Daoy (cell line): ENCODE measurements at regions not wholly inside any gene's neighbourhood (a gene's known extent, or its start where the extent isn't known, plus 50 kb on each side); places are given as distances from the start of the nearest gene placed in this dataset.

Source experiments
- DNase-seq: peaks from one replicate; pipeline ENCODE4 v3.0.0-alpha.2; 2015; ENCODE audit warnings: low read depth

- no peak for DNase-seq
These were observed 280.4 kb downstream of the ZNF608 start for GRCh38 chr5:124466011-124466410.

- DNase-seq, result no peak
These were observed 282.6 kb downstream of the ZNF608 start for GRCh38 chr5:124463851-124464250.

- DNase-seq, result no peak
These were observed 283.7 kb downstream of the ZNF608 start for GRCh38 chr5:124462751-124463150.

- DNase-seq, result no peak
These were observed 284.5 kb downstream of the ZNF608 start for GRCh38 chr5:124461941-124462340.

- no peak for DNase-seq
These were observed 285.3 kb downstream of the ZNF608 start for GRCh38 chr5:124461157-124461556.

GRCh38 chr5:124460642-124461041, 285.8 kb downstream of the ZNF608 start:
- DNase-seq, result no peak

- no peak for DNase-seq
These were observed 286.5 kb downstream of the ZNF608 start for GRCh38 chr5:124459984-124460383.

DNA sequence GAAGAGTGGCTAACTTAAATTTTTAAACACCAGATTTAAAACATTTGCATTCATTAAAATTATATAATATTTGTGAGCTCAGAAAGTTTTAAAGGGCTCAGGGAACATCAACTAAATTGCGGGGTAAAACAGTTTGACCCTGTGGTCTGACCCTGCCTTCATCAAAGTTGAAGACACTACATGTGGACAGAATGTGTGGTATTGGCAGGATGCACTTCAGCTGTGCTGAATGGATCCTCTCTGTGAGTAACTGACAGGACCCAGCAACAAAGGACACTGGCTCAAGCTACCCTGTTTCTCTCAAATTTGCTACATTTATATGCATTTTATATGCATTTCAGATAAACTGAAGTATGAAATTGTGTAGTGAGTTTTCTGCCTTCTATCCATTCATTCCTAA, 288.5 kb downstream of the ZNF608 start:
- DNase-seq, result no peak

- DNase-seq, result no peak
These were observed 289.3 kb downstream of the ZNF608 start for GRCh38 chr5:124457101-124457500.

- DNase-seq, result no peak
These were observed 290.2 kb downstream of the ZNF608 start for GRCh38 chr5:124456249-124456648.

- DNase-seq, result no peak
These were observed 292.4 kb downstream of the ZNF608 start for GRCh38 chr5:124454081-124454480.

GRCh38 chr5:124453221-124454051, 293.0 kb downstream of the ZNF608 start:
- peak; percentile 88 for DNase-seq

DNA sequence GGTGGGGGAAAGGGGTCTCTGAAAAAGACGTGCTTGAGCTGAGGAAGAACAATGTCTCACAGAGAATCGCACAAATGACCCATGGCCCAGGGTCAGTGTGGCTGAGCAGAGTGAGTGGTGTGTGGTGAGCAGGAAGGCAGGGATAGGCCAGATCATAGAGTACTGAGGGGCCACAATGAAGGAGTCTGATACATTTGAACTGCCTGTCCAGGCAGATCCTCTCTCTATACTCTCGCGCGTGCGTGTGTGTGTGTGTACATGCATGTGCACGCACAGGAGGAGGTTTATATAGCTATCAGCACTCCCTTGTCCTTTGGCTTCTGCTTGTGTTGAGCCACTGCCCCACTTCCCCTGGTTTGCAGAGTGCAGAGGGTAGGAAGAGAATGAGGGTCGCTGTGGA, 294.0 kb downstream of the ZNF608 start:
- no peak for DNase-seq

DNA sequence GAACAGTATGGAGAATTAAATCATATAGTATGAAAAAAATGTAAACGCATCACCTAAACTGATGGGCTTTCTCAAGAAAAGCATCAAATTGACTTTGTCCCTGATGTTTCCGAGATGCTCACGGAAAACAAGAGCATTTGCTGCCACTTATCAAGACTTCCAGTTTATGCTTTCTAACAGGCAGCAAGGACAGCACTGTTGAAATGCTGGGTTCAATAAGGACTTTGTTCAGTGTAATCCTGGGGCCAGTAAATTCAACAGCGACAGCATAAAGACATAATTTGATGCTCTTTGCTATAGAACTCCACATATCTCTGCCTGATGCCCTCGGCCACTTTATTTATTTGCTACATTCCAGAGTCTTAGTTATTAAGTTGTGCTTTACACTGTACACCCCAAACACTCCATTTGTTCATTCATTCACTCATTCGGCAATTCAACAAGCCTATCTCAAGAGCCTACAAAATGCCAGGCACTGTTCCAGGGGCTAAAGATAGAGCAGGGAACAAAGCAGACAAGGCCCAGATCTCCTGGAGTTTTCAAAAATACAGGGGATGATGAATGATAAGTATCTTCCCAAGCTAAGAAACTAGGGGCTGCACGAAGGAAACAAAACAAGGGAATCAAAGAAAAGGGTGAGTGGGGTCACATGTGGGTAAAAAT, 294.6 kb downstream of the ZNF608 start:
- DNase-seq, result no peak

DNA sequence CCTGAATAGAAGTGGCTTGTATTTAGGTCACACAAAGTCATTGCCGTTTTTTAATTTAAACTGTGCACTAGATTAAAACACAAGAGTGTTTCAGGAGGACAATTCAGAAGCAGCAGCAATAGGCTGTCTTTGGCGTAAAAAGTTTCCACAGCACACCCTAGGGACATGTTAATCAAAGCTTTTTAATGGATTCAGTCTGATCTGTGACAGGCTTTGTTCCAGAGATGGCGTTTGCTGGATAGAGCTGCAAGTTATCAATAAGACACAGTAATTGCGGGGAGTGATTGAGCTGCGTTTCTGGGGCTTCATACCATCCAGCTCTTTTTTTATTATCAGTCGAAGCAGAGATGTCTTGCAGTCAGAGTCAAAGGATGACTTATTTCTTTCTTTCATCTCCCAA, 300.3 kb downstream of the ZNF608 start:
- DNase-seq, result no peak

GRCh38 chr5:124445070-124445619, 301.3 kb downstream of the ZNF608 start:
- DNase-seq, result no peak

DNA sequence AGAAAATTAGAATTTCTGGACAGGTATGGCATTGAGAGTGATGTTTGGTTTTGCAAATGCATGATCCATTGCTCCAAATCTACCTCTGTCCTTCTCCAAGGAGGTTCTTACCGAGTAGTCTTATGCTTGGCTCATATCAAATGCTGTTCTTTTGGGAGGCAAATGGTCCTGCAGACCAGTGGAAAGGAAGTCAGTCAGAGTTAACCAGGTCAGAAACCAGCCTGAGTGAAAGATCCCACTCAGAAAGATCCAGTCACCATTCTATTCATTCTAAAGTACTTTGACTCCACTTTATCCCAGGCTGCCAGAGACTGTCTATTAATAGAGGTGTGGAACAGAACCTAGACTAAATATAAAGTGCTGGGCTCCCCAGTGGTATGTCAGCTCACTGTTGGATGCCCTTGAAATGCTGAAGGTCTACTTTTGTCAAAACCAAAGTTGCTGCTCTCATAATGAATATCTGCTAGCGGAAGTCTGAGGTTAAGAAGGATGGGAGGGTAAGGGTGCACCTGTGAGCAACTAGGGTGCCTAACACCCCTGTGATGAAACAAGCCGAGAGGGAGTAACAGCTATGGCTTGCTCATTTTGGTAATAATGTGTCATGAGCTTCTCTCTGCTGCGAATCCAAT, 302.2 kb downstream of the ZNF608 start:
- DNase-seq, result no peak

- DNase-seq, result no peak
These were observed 306.0 kb downstream of the ZNF608 start for GRCh38 chr5:124440471-124440870.

- no peak for DNase-seq
These were observed 306.8 kb downstream of the ZNF608 start for GRCh38 chr5:124439609-124440008.

GRCh38 chr5:124438903-124439281, 307.5 kb downstream of the ZNF608 start:
- no peak for DNase-seq

GRCh38 chr5:124438026-124438902, 308.2 kb downstream of the ZNF608 start:
- DNase-seq, result no peak

GRCh38 chr5:124436294-124436693, 310.1 kb downstream of the ZNF608 start:
- DNase-seq, result peak; percentile 13
